HL-60 (cell line): ENCODE measurements at regions not wholly inside any gene's neighbourhood (a gene's known extent, or its start where the extent isn't known, plus 50 kb on each side); places are given as distances from the start of the nearest gene placed in this dataset.

Experiments
- DNase-seq, 2 experiments: peaks; one replicate each; pipeline ENCODE4 v3.0.0-alpha.2; 2010 to 2020; ENCODE audit warnings: low read depth in 1 of 2, low spot score in 1 of 2
- H3K27ac ChIP-seq: fragments of 250-450 bp; sonication (Bioruptor Pico); replicated peaks from 2 replicates; pipeline ENCODE4 v1.5.1; 2020; ENCODE audit warnings: mild to moderate bottlenecking, moderate library complexity
- H3K27me3 ChIP-seq: fragments of 250-450 bp; sonication (Bioruptor Pico); 2 replicates; pipeline ENCODE4 v1.5.1; 2021; ENCODE audit warnings: mild to moderate bottlenecking, moderate library complexity; ENCODE audit not compliant: insufficient read depth, poor library complexity, severe bottlenecking
- H3K4me3 ChIP-seq: replicated peaks from 2 replicates; pipeline ENCODE4 v1.5.1; 2011; ENCODE audit warnings: mild to moderate bottlenecking, control low read depth, low read length; ENCODE audit not compliant: insufficient read depth
- CTCF ChIP-seq: IDR thresholded peaks from one replicate; pipeline ENCODE4 v1.5.1; 2011; ENCODE audit warnings: low read length, control low read depth, inconsistent platforms; ENCODE audit not compliant: insufficient read depth
- GABPA ChIP-seq: IDR thresholded peaks from 2 replicates; pipeline ENCODE4 v1.6.1; 2012; ENCODE audit warnings: low read depth
- POLR2AphosphoS5 ChIP-seq: IDR thresholded peaks from 2 replicates; pipeline ENCODE4 v1.6.1; 2012; ENCODE audit warnings: low read depth
- SPI1 ChIP-seq: IDR thresholded peaks from 2 replicates; pipeline ENCODE4 v1.6.1; 2012; ENCODE audit warnings: low read depth, mild to moderate bottlenecking, borderline replicate concordance
- TF ChIP-seq, protein P1 (sequence below): IDR thresholded peaks from 2 replicates; pipeline ENCODE4 v1.6.1; 2012; ENCODE audit warnings: low read depth; ENCODE audit not compliant: insufficient replicate concordance

DNA sequence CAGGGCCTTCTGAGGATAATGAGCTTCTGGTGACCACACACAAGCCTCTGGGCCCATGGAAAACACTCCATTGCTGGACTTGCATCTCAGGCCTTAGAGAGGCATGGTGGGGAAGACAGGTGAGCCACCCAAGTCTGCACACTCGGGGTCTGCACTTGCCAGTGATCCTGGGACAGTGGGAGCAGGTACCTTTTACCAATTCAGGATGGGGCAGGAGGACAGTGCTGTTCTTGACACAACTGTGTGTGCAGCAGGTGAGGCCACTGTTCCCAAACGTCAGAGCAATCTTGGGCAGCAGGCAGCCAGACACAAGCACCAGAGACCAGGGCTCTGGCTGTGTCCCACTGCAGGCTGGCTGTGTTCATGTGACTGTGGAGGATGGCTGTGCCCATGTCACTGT, 221.3 kb downstream of the ERMARD start:
- Histone ChIP-seq H3K27ac (no peak overlapping the region), H3K4me3 (no peak overlapping the region), H3K27me3 (peaks cover 3% of the 10 kb centered on the region)
- no peak for DNase-seq
- no peak for TF ChIP-seq GABPA
- no peak for TF ChIP-seq SPI1
- no peak for TF ChIP-seq POLR2AphosphoS5
- TF ChIP-seq, protein P1, sequence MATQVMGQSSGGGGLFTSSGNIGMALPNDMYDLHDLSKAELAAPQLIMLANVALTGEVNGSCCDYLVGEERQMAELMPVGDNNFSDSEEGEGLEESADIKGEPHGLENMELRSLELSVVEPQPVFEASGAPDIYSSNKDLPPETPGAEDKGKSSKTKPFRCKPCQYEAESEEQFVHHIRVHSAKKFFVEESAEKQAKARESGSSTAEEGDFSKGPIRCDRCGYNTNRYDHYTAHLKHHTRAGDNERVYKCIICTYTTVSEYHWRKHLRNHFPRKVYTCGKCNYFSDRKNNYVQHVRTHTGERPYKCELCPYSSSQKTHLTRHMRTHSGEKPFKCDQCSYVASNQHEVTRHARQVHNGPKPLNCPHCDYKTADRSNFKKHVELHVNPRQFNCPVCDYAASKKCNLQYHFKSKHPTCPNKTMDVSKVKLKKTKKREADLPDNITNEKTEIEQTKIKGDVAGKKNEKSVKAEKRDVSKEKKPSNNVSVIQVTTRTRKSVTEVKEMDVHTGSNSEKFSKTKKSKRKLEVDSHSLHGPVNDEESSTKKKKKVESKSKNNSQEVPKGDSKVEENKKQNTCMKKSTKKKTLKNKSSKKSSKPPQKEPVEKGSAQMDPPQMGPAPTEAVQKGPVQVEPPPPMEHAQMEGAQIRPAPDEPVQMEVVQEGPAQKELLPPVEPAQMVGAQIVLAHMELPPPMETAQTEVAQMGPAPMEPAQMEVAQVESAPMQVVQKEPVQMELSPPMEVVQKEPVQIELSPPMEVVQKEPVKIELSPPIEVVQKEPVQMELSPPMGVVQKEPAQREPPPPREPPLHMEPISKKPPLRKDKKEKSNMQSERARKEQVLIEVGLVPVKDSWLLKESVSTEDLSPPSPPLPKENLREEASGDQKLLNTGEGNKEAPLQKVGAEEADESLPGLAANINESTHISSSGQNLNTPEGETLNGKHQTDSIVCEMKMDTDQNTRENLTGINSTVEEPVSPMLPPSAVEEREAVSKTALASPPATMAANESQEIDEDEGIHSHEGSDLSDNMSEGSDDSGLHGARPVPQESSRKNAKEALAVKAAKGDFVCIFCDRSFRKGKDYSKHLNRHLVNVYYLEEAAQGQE, result no peak
- no peak for TF ChIP-seq CTCF

DNA sequence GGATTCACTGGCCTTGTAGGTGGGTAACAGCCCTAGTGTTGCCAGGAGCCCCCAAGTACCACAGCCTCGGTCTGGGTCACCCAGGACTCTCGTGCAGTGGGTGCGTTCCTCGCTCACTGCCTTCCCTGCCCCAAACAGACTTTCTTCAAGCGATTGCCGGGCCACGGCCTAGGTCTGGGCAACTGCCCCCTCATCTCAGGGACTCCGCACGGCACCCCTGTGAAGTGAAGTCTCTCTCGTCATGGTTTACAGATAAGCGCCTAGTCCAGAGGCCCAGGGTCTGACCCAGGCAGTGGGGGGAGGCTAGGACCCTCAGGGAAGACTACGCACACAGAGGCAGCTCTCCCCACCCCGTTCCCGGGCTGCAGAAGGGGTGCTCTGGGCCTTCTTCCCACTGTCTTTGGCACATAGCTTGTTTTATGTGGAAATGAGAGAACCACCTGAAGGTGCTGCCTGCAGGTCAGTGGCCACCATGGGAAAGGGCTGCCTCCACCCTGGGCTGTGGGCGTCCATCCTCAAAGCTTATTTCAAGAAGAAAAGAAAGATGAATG, 220.8 kb downstream of the ERMARD start:
- Histone ChIP-seq H3K4me3 (no peak overlapping the region), H3K27me3 (peaks cover 3% of the 10 kb centered on the region), H3K27ac (no peak overlapping the region)
- no peak for TF ChIP-seq POLR2AphosphoS5
- TF ChIP-seq, protein P1, result no peak
- TF ChIP-seq CTCF, result no peak
- no peak for TF ChIP-seq SPI1
- no peak for TF ChIP-seq GABPA
- DNase-seq, result no peak

DNA sequence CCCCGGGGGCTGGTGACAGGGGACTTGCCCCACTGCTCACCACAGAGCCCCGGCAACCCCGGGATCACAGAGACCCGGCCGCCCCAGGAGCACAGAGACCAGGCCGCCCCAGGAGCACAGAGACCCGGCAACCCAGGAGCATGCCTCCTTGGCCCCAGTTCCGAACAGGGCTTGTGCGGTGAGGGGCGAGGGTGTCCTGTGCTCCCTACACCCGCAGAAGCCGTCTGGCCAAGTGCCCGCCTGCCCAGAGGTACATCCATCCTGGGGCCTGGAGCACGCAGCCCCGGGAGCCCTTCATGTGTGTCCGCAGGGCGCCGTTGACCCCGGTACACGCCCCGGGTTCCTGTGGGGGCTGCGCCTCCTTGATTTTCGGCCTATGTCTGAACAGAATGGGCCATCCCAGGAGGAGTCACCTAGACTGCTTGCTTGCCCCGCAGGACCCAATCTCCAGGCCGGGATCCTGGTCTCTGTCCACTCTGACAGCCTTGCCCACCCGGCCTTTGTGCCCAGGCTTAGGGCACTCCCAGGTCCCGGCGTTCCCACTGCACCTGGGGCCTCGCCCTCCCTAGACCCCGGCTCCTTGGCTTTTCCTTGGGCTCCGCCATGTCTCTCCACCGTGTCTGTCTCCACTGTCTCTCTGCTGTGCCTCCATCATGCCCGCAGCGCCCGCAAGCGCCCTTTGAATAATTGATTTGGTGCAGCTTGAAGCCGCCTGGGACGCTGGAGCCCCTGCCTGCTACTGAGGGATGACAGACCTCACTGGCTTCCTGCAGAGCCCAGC, 219.8 kb downstream of the ERMARD start:
- H3K27ac ChIP-seq, result no peak overlapping the region
- no peaks in the 10 kb centered on the region for H3K27me3 ChIP-seq
- no peak for TF ChIP-seq POLR2AphosphoS5
- TF ChIP-seq GABPA, result no peak
- no peak for TF ChIP-seq SPI1
- TF ChIP-seq, protein P1, result no peak
- no peak overlapping the region for H3K4me3 ChIP-seq
- no peak for DNase-seq
